K562 (cell line): ENCODE measurements at regions not wholly inside any gene's neighbourhood (a gene's known extent, or its start where the extent isn't known, plus 50 kb on each side); places are given as distances from the start of the nearest gene placed in this dataset.
A peak's percentile ranks its signal among the peaks of the same experiment; 100 is the strongest.

ENCODE experiments used
- ATAC-seq: fragments of 200-7000 bp; cut with Tn5 transposase; 3 replicates; pipeline ENCODE4 v1.9.1; 2020; ENCODE audit warnings: moderate library complexity
- BruUV-seq: library from RNA; stranded (reverse); fragments of 400-500 nt; replicated peaks from 2 replicates; lab custom pipeline; 2021; lab: Mats Ljungman, UMichigan
- CTCF ChIA-PET: fragments of 300-600 bp; formaldehyde crosslinking; extraction: SDS; loops from one replicate; lab custom pipeline; 2021; ENCODE audit warnings: low intra/inter-chr PET ratio; lab: Yijun Ruan, JAX
- POLR2A ChIA-PET: fragments of 300-600, 350-650 bp; sonication (Branson Sonifier 250); formaldehyde crosslinking; extraction: SDS; loops from one replicate; lab custom pipeline; 2021; ENCODE audit warnings: antibody characterized with exemption, inconsistent platforms; lab: Yijun Ruan, JAX
- DNase-seq, 4 experiments: peaks; one replicate each; pipeline versions ENCODE4 v3.0.0 to v3.0.0-alpha.2; 2011 to 2018; ENCODE audit warnings: low spot score in 3 of 4, mixed read lengths in 3 of 4; ENCODE audit errors: extremely low read depth in 1 of 4
- FAIRE-seq: peaks from 2 replicates; lab custom pipeline; 2011; peaks lifted over from hg19 to GRCh38; lab: Jason Lieb, UNC
- H2AFZ ChIP-seq: 2 replicates; pipeline ENCODE4 v1.6.0; 2011; ENCODE audit warnings: low read depth, low read length, control low read depth, inconsistent platforms
- H3K27ac ChIP-seq: fragments of 200-600 bp; 3 replicates; pipeline ENCODE4 v1.8.0; 2011; ENCODE audit warnings: low read depth, mild to moderate bottlenecking, control low read depth, inconsistent platforms, low read length, moderate library complexity, mixed read lengths; ENCODE audit errors: extremely low read depth
- H3K27me3 ChIP-seq, 2 experiments: fragments of 300-600 bp in 1 of 2; 2 replicates in 1 of 2; 3 replicates in 1 of 2; pipeline versions ENCODE4 v1.6.0 to v1.8.0; 2011; ENCODE audit warnings: inconsistent platforms in 2 of 2, low read length in 2 of 2, mild to moderate bottlenecking in 1 of 2, mixed read lengths in 1 of 2, moderate library complexity in 1 of 2; ENCODE audit not compliant: control insufficient read depth in 2 of 2, insufficient read depth in 2 of 2
- H3K36me3 ChIP-seq: fragments of 300-600 bp; 3 replicates; pipeline ENCODE4 v1.8.0; 2011; ENCODE audit warnings: mild to moderate bottlenecking, low read length, inconsistent platforms; ENCODE audit not compliant: control insufficient read depth, insufficient read depth
- H3K4me1 ChIP-seq, 2 experiments: fragments of 200-600 bp in 1 of 2; replicated peaks in 1 of 2; 2 replicates in 1 of 2; 3 replicates in 1 of 2; pipeline versions ENCODE4 v1.5.1 to v1.8.0; 2011; ENCODE audit warnings: inconsistent platforms in 2 of 2, low read length in 2 of 2, mild to moderate bottlenecking in 1 of 2, mixed read lengths in 1 of 2, moderate library complexity in 1 of 2; ENCODE audit not compliant: control insufficient read depth in 2 of 2, insufficient read depth in 2 of 2
- H3K4me2 ChIP-seq: 2 replicates; pipeline ENCODE4 v1.6.1; 2011; ENCODE audit warnings: low read length, control low read depth, inconsistent platforms, mixed read lengths; ENCODE audit not compliant: insufficient read depth
- H3K4me3 ChIP-seq: fragments of 200-600 bp; sonication (generic), shearing (Covaris generic); 2 replicates; pipeline ENCODE4 v1.5.1; 2016; ENCODE audit warnings: control low read depth, inconsistent platforms
- H3K79me2 ChIP-seq: fragments of 200-600 bp; 3 replicates; pipeline ENCODE4 v1.8.0; 2011; ENCODE audit warnings: low read length, inconsistent platforms; ENCODE audit not compliant: control insufficient read depth, insufficient read depth
- H3K9ac ChIP-seq, 2 experiments: 2 replicates each; pipeline versions ENCODE4 v1.6.0 to v1.6.1; 2011; ENCODE audit warnings: low read depth in 2 of 2, low read length in 2 of 2, control low read depth in 1 of 2, inconsistent platforms in 1 of 2, mild to moderate bottlenecking in 1 of 2, mixed read lengths in 1 of 2; ENCODE audit not compliant: insufficient read depth in 1 of 2
- H3K9me1 ChIP-seq: one replicate; pipeline ENCODE4 v1.6.0; 2011; ENCODE audit warnings: inconsistent platforms, mild to moderate bottlenecking, low read length, moderate library complexity; ENCODE audit not compliant: control insufficient read depth, insufficient read depth
- H3K9me3 ChIP-seq: replicated peaks from 2 replicates; pipeline ENCODE4 v1.5.1; 2011; ENCODE audit warnings: low read depth, low read length, inconsistent platforms; ENCODE audit not compliant: control insufficient read depth, insufficient read depth
- H4K20me1 ChIP-seq: replicated peaks from 2 replicates; pipeline ENCODE4 v1.6.1; 2011; ENCODE audit warnings: low read length, inconsistent platforms, mixed read lengths; ENCODE audit not compliant: control insufficient read depth, insufficient read depth
- BACH1 ChIP-seq: fragments of 200-800 bp; sonication (Bioruptor generic); IDR thresholded peaks from 2 replicates; pipeline ENCODE4 v1.6.1; 2016; ENCODE audit warnings: missing genetic modification characterization, missing compliant biosample characterization
- FOXK1 ChIP-seq: sonication (generic); formaldehyde crosslinking; IDR thresholded peaks from 2 replicates; pipeline ENCODE4 v1.8.0; 2022; ENCODE audit warnings: missing genetic modification reagents, mild to moderate bottlenecking, borderline replicate concordance
- HOMEZ ChIP-seq: fragments of 250-450 bp; sonication (Bioruptor Pico); IDR thresholded peaks from 2 replicates; pipeline ENCODE4 v1.4.0; 2020; ENCODE audit warnings: mild to moderate bottlenecking, moderate library complexity
- NR2C1 ChIP-seq, 2 experiments: fragments of 450-650 bp; IDR thresholded peaks; 2 replicates each; pipeline ENCODE4 v1.6.1; 2017; ENCODE audit warnings: mild to moderate bottlenecking in 2 of 2, antibody characterized with exemption in 1 of 2, inconsistent platforms in 1 of 2, missing compliant biosample characterization in 1 of 2, missing genetic modification characterization in 1 of 2
- PHF20 ChIP-seq: fragments of 450-650 bp; IDR thresholded peaks from 2 replicates; pipeline ENCODE4 v1.6.1; 2018; ENCODE audit not compliant: partially characterized antibody
- SETDB1 ChIP-seq: IDR thresholded peaks from one replicate; pipeline ENCODE4 v1.6.1; 2012; ENCODE audit warnings: low read length, control low read depth, inconsistent platforms
- TGIF2 ChIP-seq: sonication (generic); formaldehyde crosslinking; IDR thresholded peaks from 2 replicates; pipeline ENCODE4 v1.8.1; 2022; ENCODE audit warnings: mild to moderate bottlenecking, missing genetic modification reagents, moderate library complexity
- USF1 ChIP-seq: sonication (generic); formaldehyde crosslinking; IDR thresholded peaks from 2 replicates; pipeline ENCODE4 v1.9.0; 2022; ENCODE audit warnings: mild to moderate bottlenecking, missing genetic modification reagents
- ZKSCAN1 ChIP-seq: fragments of 150-350 bp; IDR thresholded peaks from 2 replicates; pipeline ENCODE4 v1.6.1; 2016; ENCODE audit warnings: low read depth, low read length
- ZNF316 ChIP-seq: fragments of 450-650 bp; IDR thresholded peaks from 2 replicates; pipeline ENCODE4 v1.6.1; 2016
- ZNF592 ChIP-seq: fragments of 450-650 bp; IDR thresholded peaks from 2 replicates; pipeline ENCODE4 v1.6.1; 2017; ENCODE audit warnings: antibody characterized with exemption, mild to moderate bottlenecking
- ZNF696 ChIP-seq: fragments of 250-450 bp; sonication (Bioruptor Pico); conservative IDR thresholded peaks from 2 replicates; pipeline ENCODE4 v1.4.0; 2020; ENCODE audit warnings: mild to moderate bottlenecking, moderate library complexity
- WGBS: fragments of 100-300 bp; shearing (Covaris generic); methylation state at CpG from one replicate; pipeline ENCODE4 v1.1.6; 2016; ENCODE audit warnings: low coverage, mixed read lengths; ENCODE audit not compliant: insufficient coverage; ENCODE audit errors: missing lambda C conversion rate; 5-methylcytosine and 5-hydroxymethylcytosine counted together
- in situ Hi-C: fragments of 300-500 bp; cut with MboI; formaldehyde crosslinking; loops from 4 replicates; pipeline ENCODE4 v1.15.0; 2018; ENCODE audit warnings: inconsistent platforms, mixed read lengths
- intact Hi-C: fragments of 100-400 bp; cut with micrococcal nuclease; formaldehyde crosslinking; loops from 2 replicates; pipeline ENCODE4 v1.14.2; 2022

- TF ChIP-seq ZNF592 = 0 out of 2 replicates have a peak, but pooled peaks have one; percentile 11
These were observed 271.7 kb downstream of the SHQ1 start (continued) for GRCh38 chr3:72576563-72576962.

- no peak overlapping the region for H3K9ac ChIP-seq
- H2AFZ ChIP-seq = no peak overlapping the region
- H4K20me1 ChIP-seq = no peaks in the 10 kb centered on the region
- H3K79me2 ChIP-seq = no peaks in the 10 kb centered on the region
- 70% methylated on average over 1 of the region's 1 CpG for WGBS
- no peak overlapping the region for H3K4me2 ChIP-seq
- ChIA-PET POLR2A (no interaction called here), CTCF (no interaction called here)
- no peaks in the 10 kb centered on the region for H3K9me3 ChIP-seq
- in situ Hi-C loops (no loop called here), intact Hi-C loops (no loop called here)
- FAIRE-seq (no peak), ATAC-seq (no peak), DNase-seq (no peak)
- H3K4me1 ChIP-seq = peaks cover 4 to 14% of the 10 kb centered on the region in 2 experiments; a peak in 3 of 5 replicates
- TF ChIP-seq ZKSCAN1 (no peak), BACH1 (tag) (no peak), ZNF316 (no peak), NR2C1 (IDR thresholded peaks at IDR 0.05) (no peak), NR2C1 (tag; IDR thresholded peaks at IDR 0.05) (no peak), TGIF2 (no peak), HOMEZ (CRISPR knock-in tag) (no peak), PHF20 (no peak), SETDB1 (no peak), ZNF696 (CRISPR knock-in tag) (no peak), FOXK1 (no peak), USF1 (CRISPR knock-in tag) (no peak)
- H3K27ac ChIP-seq = no peak overlapping the region
- H3K4me3 ChIP-seq = no peak overlapping the region
- no peaks in the 10 kb centered on the region for H3K27me3 ChIP-seq
- H3K36me3 ChIP-seq = no peaks in the 10 kb centered on the region
- no TSS peak for BruUV-seq
- no peaks in the 10 kb centered on the region for H3K9me1 ChIP-seq
These were observed 274.1 kb downstream of the SHQ1 start for GRCh38 chr3:72574144-72574543.
